ENCODE measurements at regions not wholly inside any gene's neighbourhood (a gene's known extent, or its start where the extent isn't known, plus 50 kb on each side); places are given as distances from the start of the nearest gene placed in this dataset.

GRCh38 chr9:117552811-117553210 lies 138.0 kb upstream of the ASTN2 start:
- no peak for DNase-seq (ENCODE audit: low read depth, low spot score)
- no peak overlapping the region for H3K27ac ChIP-seq (ENCODE audit: control insufficient read depth, insufficient read depth)
- no peak overlapping the region for H3K4me3 ChIP-seq
- CTCF ChIA-PET: interaction anchor here (2.0 kb wide), 1 partner anchor 65 kb away, joined by 8 read pairs; no protein-coding TSS in a partner anchor
- no TSS peak for BruUV-seq (replicated peaks)
- in situ Hi-C loops (cut with MboI): no loop called here
- H3K79me2 ChIP-seq (ENCODE audit: control insufficient read depth, insufficient read depth, low read length): no peaks in the 10 kb centered on the region
- H3K4me1 ChIP-seq (ENCODE audit: control insufficient read depth, insufficient read depth, low read length): no peaks in the 10 kb centered on the region
- no peak overlapping the region for H2AFZ ChIP-seq (ENCODE audit: control insufficient read depth, low read depth, low read length)
- 3% methylated on average over 2 of the region's 2 CpGs for WGBS (ENCODE audit: insufficient coverage, insufficient replicate concordance, low lambda C conversion rate, missing lambda C conversion rate)
- FAIRE-seq: no peak
- H3K36me3 ChIP-seq (ENCODE audit: control insufficient read depth in 2 of 2, insufficient read depth in 2 of 2, low read length in 1 of 2): no peaks in the 10 kb centered on the region
- no peak for TF ChIP-seq PAX5 (IDR thresholded peaks at IDR 0.05; ENCODE audit: borderline replicate concordance, low read depth, low read length)
- no peak for TF ChIP-seq MYB (IDR thresholded peaks at IDR 0.05; ENCODE audit: borderline replicate concordance, low read depth, low read length)
- no peak for TF ChIP-seq IKZF2 (IDR thresholded peaks at IDR 0.05)
- no peak for TF ChIP-seq SPI1 (IDR thresholded peaks at IDR 0.05; ENCODE audit: borderline replicate concordance, insufficient read depth, low read depth, low read length)
- POLR2A ChIA-PET: no interaction called here
- SMC1A ChIA-PET (ENCODE audit: uncharacterized antibody, unreplicated experiment): interaction anchor here (1.6 kb wide), 1 partner anchor 23 kb away, joined by 5 read pairs; no protein-coding TSS in a partner anchor
- no peaks in the 10 kb centered on the region for H3K27me3 ChIP-seq (replicated peaks in 1 of 2; ENCODE audit: control insufficient read depth in 2 of 2, insufficient read depth in 2 of 2, low read length in 1 of 2)
- no peak for ATAC-seq
- no peaks in the 10 kb centered on the region for H3K9me3 ChIP-seq (replicated peaks; ENCODE audit: control insufficient read depth, insufficient read depth, low read length)
- no peaks in the 10 kb centered on the region for H4K20me1 ChIP-seq (ENCODE audit: control insufficient read depth, insufficient read depth)
- no peak overlapping the region for H3K4me2 ChIP-seq (ENCODE audit: control insufficient read depth, insufficient read depth)
- no peak overlapping the region for H3K9ac ChIP-seq (ENCODE audit: control insufficient read depth, insufficient read depth, low read length)
- intact Hi-C loops (cut with micrococcal nuclease; ENCODE audit: unreplicated experiment): no loop called here
- RAD21 ChIA-PET (ENCODE audit: unreplicated experiment): no interaction called here

- BruUV-seq (replicated peaks): no TSS peak
- H3K4me3 ChIP-seq: no peak overlapping the region
- ChIA-PET RAD21 (ENCODE audit: unreplicated experiment) (no interaction called here), CTCF (no interaction called here), SMC1A (ENCODE audit: uncharacterized antibody, unreplicated experiment) (no interaction called here), POLR2A (no interaction called here)
- 0% methylated on average over 2 of the region's 2 CpGs for WGBS (ENCODE audit: insufficient coverage, insufficient replicate concordance, low lambda C conversion rate, missing lambda C conversion rate)
- H3K27me3 ChIP-seq (replicated peaks in 1 of 2; ENCODE audit: control insufficient read depth in 2 of 2, insufficient read depth in 2 of 2, low read length in 1 of 2): no peaks in the 10 kb centered on the region
- ATAC-seq (no peak), DNase-seq (ENCODE audit: low read depth, low spot score) (no peak), FAIRE-seq (no peak)
- no peaks in the 10 kb centered on the region for H3K9me3 ChIP-seq (replicated peaks; ENCODE audit: control insufficient read depth, insufficient read depth, low read length)
- H3K4me1 ChIP-seq (ENCODE audit: control insufficient read depth, insufficient read depth, low read length): no peaks in the 10 kb centered on the region
- H3K9ac ChIP-seq (ENCODE audit: control insufficient read depth, insufficient read depth, low read length): no peak overlapping the region
- no peak overlapping the region for H3K4me2 ChIP-seq (ENCODE audit: control insufficient read depth, insufficient read depth)
- H2AFZ ChIP-seq (ENCODE audit: control insufficient read depth, low read depth, low read length): no peak overlapping the region
- in situ Hi-C loops (cut with MboI) (no loop called here), intact Hi-C loops (cut with micrococcal nuclease; ENCODE audit: unreplicated experiment) (no loop called here)
- no peaks in the 10 kb centered on the region for H4K20me1 ChIP-seq (ENCODE audit: control insufficient read depth, insufficient read depth)
- H3K36me3 ChIP-seq (ENCODE audit: control insufficient read depth in 2 of 2, insufficient read depth in 2 of 2, low read length in 1 of 2): no peaks in the 10 kb centered on the region
- no peak overlapping the region for H3K27ac ChIP-seq (ENCODE audit: control insufficient read depth, insufficient read depth)
- no peaks in the 10 kb centered on the region for H3K79me2 ChIP-seq (ENCODE audit: control insufficient read depth, insufficient read depth, low read length)
- TF ChIP-seq ZNF217 (IDR thresholded peaks at IDR 0.05) (no peak), EED (IDR thresholded peaks at IDR 0.05; ENCODE audit: low read depth) (no peak), GATAD2B (conservative IDR thresholded peaks at IDR 0.05; ENCODE audit: low read depth) (no peak), RELB (IDR thresholded peaks at IDR 0.05; ENCODE audit: low read depth) (no peak), TAF1 (IDR thresholded peaks at IDR 0.05; ENCODE audit: borderline replicate concordance, low read depth, low read length) (no peak), JUNB (IDR thresholded peaks at IDR 0.05) (no peak), CHD2 (IDR thresholded peaks at IDR 0.05; ENCODE audit: borderline replicate concordance, low read depth, low read length) (no peak), WRNIP1 (IDR thresholded peaks at IDR 0.05; ENCODE audit: borderline replicate concordance, low read depth, low read length) (no peak), RAD51 (IDR thresholded peaks at IDR 0.05) (no peak), RUNX3 (IDR thresholded peaks at IDR 0.05; ENCODE audit: low read length) (no peak), HSF1 (IDR thresholded peaks at IDR 0.05; ENCODE audit: low read depth, low read length) (no peak), MLLT1 (IDR thresholded peaks at IDR 0.05) (no peak), HDGF (IDR thresholded peaks at IDR 0.05) (no peak)
Measured at GRCh38 chr9:117551171-117551570, 136.3 kb upstream of the ASTN2 start.
